GM19025 (cell line): ENCODE measurements at regions not wholly inside any gene's neighbourhood (a gene's known extent, or its start where the extent isn't known, plus 50 kb on each side); places are given as distances from the start of the nearest gene placed in this dataset.
A peak's percentile ranks its signal among the peaks of the same experiment; 100 is the strongest.

ENCODE experiments used
- ATAC-seq: cut with Tn5 transposase; IDR thresholded peaks from one replicate; pipeline ENCODE4 v1.9.1; 2021; ENCODE audit warnings: mild to moderate bottlenecking, low read depth, moderate library complexity; ENCODE audit not compliant: unreplicated experiment

GRCh38 chr6:145451029-145451428 lies 284.3 kb downstream of the EPM2A start:
- no peak for ATAC-seq

- no peak for ATAC-seq
Observed at GRCh38 chr6:145453376-145453775, 281.9 kb downstream of the EPM2A start.

GRCh38 chr6:145454006-145454405 lies 281.3 kb downstream of the EPM2A start:
- no peak for ATAC-seq

GRCh38 chr6:145457556-145457955 lies 277.8 kb downstream of the EPM2A start:
- ATAC-seq, result no peak

GRCh38 chr6:145468534-145468933 lies 266.8 kb downstream of the EPM2A start:
- ATAC-seq, result no peak

GRCh38 chr6:145469021-145469420 lies 266.3 kb downstream of the EPM2A start:
- no peak for ATAC-seq

- ATAC-seq, result no peak
Observed at GRCh38 chr6:145475794-145476396, 259.4 kb downstream of the EPM2A start.

- no peak for ATAC-seq
Observed at GRCh38 chr6:145480024-145480423, 255.3 kb downstream of the EPM2A start.

- no peak for ATAC-seq
Observed at GRCh38 chr6:145483191-145483996, 251.9 kb downstream of the EPM2A start.

GRCh38 chr6:145485288-145485687 lies 250.0 kb downstream of the EPM2A start:
- no peak for ATAC-seq

- ATAC-seq, result no peak
Observed at GRCh38 chr6:145486306-145486705, 249.0 kb downstream of the EPM2A start.

GRCh38 chr6:145489583-145489982 lies 245.7 kb downstream of the EPM2A start:
- no peak for ATAC-seq

- no peak for ATAC-seq
Observed at GRCh38 chr6:145490068-145490467, 245.3 kb downstream of the EPM2A start.

GRCh38 chr6:145491126-145491525 lies 244.2 kb downstream of the EPM2A start:
- ATAC-seq, result no peak

GRCh38 chr6:145497006-145497405 lies 238.3 kb downstream of the EPM2A start:
- ATAC-seq, result no peak

- peak; percentile 69 for ATAC-seq
Observed at GRCh38 chr6:145498425-145498824, 236.9 kb downstream of the EPM2A start.

GRCh38 chr6:145502416-145502815 lies 232.9 kb downstream of the EPM2A start:
- ATAC-seq, result no peak

- ATAC-seq, result no peak
Observed at GRCh38 chr6:145506136-145506535, 229.2 kb downstream of the EPM2A start.

GRCh38 chr6:145506565-145506964 lies 228.8 kb downstream of the EPM2A start:
- no peak for ATAC-seq

- no peak for ATAC-seq
Observed at GRCh38 chr6:145507239-145507638, 228.1 kb downstream of the EPM2A start.

GRCh38 chr6:145508107-145508506 lies 227.2 kb downstream of the EPM2A start:
- no peak for ATAC-seq

- no peak for ATAC-seq
Observed at GRCh38 chr6:145517492-145517891, 217.8 kb downstream of the EPM2A start.
